Stimulated activated naive B cell treated with anti-CD40 and anti-IgM and Interleukin-4, amounts not matched to agents 10 μg/mL and 1 μg/mL and 100 μg/mL, for 72 hours (primary cell): ENCODE measurements at regions not wholly inside any gene's neighbourhood (a gene's known extent, or its start where the extent isn't known, plus 50 kb on each side); places are given as distances from the start of the nearest gene placed in this dataset.
"Not testable (repeated sequence)": the region's sequence is repeated elsewhere in the genome, so short reads cannot be mapped to it uniquely, and the experiment has no call there.

Experiments used
- ATAC-seq, 2 donors: fragments of 150-1000 bp; cut with Tn5 transposase; replicated peaks; 2 replicates each; pipeline ENCODE4 v1.10.0; 2021; ENCODE audit warnings: moderate library complexity in 1 of 2
- DNase-seq: peaks from one replicate; pipeline ENCODE4 v3.0.0; 2021
- H3K27ac Mint-ChIP-seq: one replicate; pipeline ENCODE4 v1.8.0; 2022; ENCODE audit warnings: mild to moderate bottlenecking, mixed read lengths
- H3K27me3 Mint-ChIP-seq, 2 donors: one replicate each; pipeline ENCODE4 v1.8.0; 2022; ENCODE audit warnings: mixed read lengths in 2 of 2
- H3K36me3 Mint-ChIP-seq, 2 donors: one replicate each; pipeline ENCODE4 v1.8.0; 2022; ENCODE audit warnings: mixed read lengths in 2 of 2, mild to moderate bottlenecking in 1 of 2
- H3K4me1 Mint-ChIP-seq, 2 donors: one replicate each; pipeline ENCODE4 v1.8.0; 2022; ENCODE audit warnings: mixed read lengths in 2 of 2, mild to moderate bottlenecking in 1 of 2
- H3K4me3 Mint-ChIP-seq, 2 donors: one replicate each; pipeline ENCODE4 v1.8.0; 2022; ENCODE audit warnings: mild to moderate bottlenecking in 2 of 2, mixed read lengths in 2 of 2, moderate library complexity in 1 of 2
- H3K9me3 Mint-ChIP-seq, 2 donors: one replicate each; pipeline ENCODE4 v1.8.0; 2022; ENCODE audit warnings: mixed read lengths in 2 of 2, mild to moderate bottlenecking in 1 of 2

DNA sequence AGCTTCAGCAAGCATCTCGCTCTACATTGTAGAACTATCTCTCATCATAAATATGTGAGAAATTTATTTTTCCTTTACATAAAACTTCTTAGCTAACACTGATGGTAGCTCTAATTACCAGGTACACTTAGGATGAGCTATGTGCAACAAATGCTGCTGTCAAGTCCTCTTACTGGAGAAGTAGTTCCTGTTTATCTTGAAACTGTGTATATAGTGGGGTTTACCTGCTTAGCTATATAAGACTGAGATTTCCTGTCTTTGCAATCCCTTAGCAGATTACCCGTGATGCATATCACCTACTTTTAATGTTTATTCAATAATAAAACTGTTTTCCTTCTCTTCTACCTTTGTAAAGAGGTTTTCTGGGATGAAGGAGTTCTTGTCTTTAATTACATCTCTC, 98.0 kb upstream of the USP15 start:
- DNase-seq (no peak), ATAC-seq (no peak)
- no peak overlapping the region for H3K27ac Mint-ChIP-seq
- no peak overlapping the region for H3K4me3 Mint-ChIP-seq
- no peaks in the 10 kb centered on the region for H3K9me3 Mint-ChIP-seq
- H3K4me1 Mint-ChIP-seq: no peaks in the 10 kb centered on the region
- no peaks in the 10 kb centered on the region for H3K27me3 Mint-ChIP-seq
- H3K36me3 Mint-ChIP-seq: no peaks in the 10 kb centered on the region

DNA sequence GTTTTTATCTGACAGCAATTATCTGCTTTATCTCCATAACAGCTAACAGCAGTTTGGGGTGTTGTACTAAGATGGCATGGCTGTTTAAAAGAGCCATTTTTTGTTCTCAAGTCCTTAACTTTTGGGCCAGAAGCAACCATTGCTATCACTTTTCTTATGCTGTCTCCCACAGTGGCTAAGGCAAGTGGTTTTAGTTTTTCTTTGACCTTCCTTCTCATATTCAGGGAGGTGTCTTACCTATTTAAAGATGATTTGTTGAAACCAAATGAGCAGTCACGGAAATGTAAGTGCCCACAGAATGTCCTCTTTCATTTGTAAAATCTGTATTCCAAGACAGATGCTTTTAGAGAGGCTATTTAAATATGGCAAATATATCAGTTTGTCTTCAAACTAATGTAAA, 96.8 kb upstream of the USP15 start:
- no peak for ATAC-seq
- no peaks in the 10 kb centered on the region for H3K4me1 Mint-ChIP-seq
- no peak overlapping the region for H3K27ac Mint-ChIP-seq
- no peaks in the 10 kb centered on the region for H3K36me3 Mint-ChIP-seq
- H3K27me3 Mint-ChIP-seq: no peaks in the 10 kb centered on the region
- H3K9me3 Mint-ChIP-seq: no peaks in the 10 kb centered on the region
- H3K4me3 Mint-ChIP-seq: no peak overlapping the region
- DNase-seq: no peak

DNA sequence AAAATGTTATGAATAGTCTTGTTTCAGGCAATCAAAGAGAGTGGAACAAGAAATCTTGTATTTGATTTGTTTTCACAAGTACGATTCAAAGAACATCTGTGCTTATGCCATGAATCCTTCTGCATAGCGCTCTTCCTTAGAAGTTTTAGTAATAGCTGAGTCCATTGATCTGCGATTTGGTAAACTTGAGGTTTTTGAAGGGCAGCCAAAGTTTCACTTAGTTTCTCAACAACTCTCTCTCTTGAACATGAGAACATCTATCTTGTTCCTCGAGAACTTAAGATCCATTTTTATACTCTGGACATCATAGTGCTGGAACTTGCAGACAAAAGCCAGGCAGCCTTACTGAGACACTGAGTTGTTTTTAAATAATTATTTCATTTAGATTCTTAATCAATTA, 96.2 kb upstream of the USP15 start:
- no peaks in the 10 kb centered on the region for H3K36me3 Mint-ChIP-seq

DNA sequence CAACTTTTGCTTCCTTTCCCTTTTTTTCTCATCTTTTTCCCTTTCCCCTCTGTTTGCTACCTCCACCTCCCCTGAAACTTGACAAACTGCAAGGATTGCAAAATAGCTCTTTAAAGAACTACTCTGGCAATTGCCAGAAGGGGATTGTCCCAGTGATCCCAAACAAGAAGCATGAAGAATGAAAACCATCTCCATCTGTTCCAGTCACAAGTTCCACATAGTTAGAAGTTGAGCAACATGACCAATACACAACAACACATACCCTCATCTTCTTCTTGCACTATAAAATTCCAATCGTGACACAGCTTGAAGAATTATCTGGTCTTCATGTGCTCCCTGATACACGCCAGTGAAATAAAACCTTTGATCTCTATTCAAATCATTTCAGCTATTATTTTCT, 93.7 kb upstream of the USP15 start:
- H3K27ac Mint-ChIP-seq: no peak overlapping the region
- H3K9me3 Mint-ChIP-seq: no peaks in the 10 kb centered on the region
- DNase-seq (no peak), ATAC-seq (no peak)
- H3K4me1 Mint-ChIP-seq: no peaks in the 10 kb centered on the region
- H3K4me3 Mint-ChIP-seq: no peak overlapping the region
- no peaks in the 10 kb centered on the region for H3K27me3 Mint-ChIP-seq
- no peaks in the 10 kb centered on the region for H3K36me3 Mint-ChIP-seq

More for the DNA sequence above, 96.2 kb upstream of the USP15 start:
- ATAC-seq (no peak), DNase-seq (no peak)
- Mint-ChIP-seq H3K4me1 (no peaks in the 10 kb centered on the region), H3K9me3 (no peaks in the 10 kb centered on the region), H3K27me3 (no peaks in the 10 kb centered on the region), H3K27ac (no peak overlapping the region), H3K4me3 (no peak overlapping the region)

DNA sequence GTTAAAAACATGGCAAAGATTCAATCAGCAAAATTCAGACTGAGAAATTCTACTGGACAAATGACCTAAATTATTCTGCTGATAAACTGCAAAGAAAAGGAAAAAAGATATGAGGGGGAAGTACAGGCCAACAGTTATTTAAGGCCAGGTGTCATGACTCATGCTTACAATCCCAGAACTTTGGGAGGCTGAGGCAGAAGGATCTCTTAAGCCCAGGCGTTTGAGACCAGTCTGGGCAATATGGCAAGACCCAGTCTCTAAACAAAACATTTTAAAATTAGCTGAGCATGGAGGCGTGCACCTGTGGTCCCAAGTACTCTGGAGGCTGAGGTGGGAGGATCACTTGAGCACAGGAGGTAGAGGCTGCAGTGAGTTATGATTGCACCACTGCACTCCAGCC, 91.8 kb upstream of the USP15 start:
- Mint-ChIP-seq H3K36me3 (no peaks in the 10 kb centered on the region), H3K27me3 (no peaks in the 10 kb centered on the region), H3K27ac (no peak overlapping the region), H3K4me3 (no peak overlapping the region), H3K4me1 (no peaks in the 10 kb centered on the region), H3K9me3 (no peaks in the 10 kb centered on the region)
- no peak for DNase-seq
- ATAC-seq: no peak

DNA sequence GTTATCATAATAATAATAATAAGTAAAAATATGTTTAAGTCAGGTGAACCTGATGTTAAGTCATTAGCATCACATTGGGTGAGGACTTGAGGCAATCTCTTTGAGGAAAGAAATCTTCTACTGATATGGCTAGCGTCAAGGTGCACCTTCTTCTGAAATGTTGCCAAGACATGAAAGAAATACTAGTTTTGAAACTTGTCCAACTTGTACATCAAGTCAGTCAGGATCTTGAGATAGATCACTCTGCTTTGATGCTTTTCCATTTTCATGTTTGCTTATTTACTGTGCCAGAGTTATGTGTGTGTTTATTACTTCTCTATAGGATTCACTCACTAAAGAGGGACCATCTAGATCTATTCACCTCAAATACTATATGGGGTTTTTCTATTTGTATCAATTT, 90.0 kb upstream of the USP15 start:
- DNase-seq (no peak), ATAC-seq (no peak)
- Mint-ChIP-seq H3K27me3 (no peaks in the 10 kb centered on the region), H3K4me1 (no peaks in the 10 kb centered on the region), H3K4me3 (no peak overlapping the region), H3K9me3 (no peaks in the 10 kb centered on the region), H3K36me3 (no peaks in the 10 kb centered on the region), H3K27ac (no peak overlapping the region)

DNA sequence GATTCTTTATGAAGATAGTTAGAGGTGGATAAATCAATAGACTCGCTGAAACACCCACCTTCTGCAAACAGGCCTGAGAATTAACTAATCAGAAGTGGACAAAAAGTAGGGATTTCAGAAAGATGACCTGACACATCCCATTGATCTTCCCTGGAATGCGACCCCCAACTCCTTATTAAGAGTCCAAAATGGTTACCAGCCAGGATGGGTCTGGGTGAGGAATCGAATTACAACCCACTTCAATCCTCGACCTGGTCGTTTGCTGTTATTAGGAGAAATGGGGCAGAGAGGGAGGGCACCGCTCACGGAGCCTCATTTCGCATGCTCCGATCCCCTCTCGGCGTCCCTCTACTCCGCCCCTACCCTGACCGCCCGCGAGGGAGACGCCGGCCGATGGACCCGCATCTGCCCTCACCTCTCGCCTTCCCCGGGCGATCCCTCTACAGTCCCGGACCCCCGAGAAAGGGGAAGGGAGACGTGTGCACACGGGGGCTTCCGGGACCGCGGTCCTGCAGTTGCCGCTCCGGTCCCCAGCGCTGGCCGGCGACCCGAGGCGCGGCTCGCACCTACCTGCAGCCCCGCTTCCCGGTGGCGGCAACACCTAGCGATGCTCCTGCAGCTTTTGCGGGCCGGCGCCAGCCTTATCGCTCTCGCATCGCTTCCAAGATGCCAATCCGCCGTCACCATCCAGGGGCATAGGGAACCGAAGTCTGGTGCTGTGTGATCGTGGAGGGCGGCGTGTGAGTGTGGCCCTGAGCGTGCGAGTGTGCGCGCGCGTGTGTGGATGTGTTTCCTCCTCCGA, 69.3 kb upstream of the USP15 start:
- H3K27ac Mint-ChIP-seq: peak overlapping the region; percentile 67
- peaks cover 23 to 33% of the 10 kb centered on the region in 2 donors for H3K27me3 Mint-ChIP-seq
- DNase-seq (no peak), ATAC-seq (peak in 1 of 2 donors; percentile 20)
- peaks cover 19 to 33% of the 10 kb centered on the region in 2 donors for H3K4me1 Mint-ChIP-seq
- no peaks in the 10 kb centered on the region for H3K9me3 Mint-ChIP-seq
- H3K4me3 Mint-ChIP-seq: peak overlapping the region; percentile 88
- H3K36me3 Mint-ChIP-seq: no peaks in the 10 kb centered on the region

DNA sequence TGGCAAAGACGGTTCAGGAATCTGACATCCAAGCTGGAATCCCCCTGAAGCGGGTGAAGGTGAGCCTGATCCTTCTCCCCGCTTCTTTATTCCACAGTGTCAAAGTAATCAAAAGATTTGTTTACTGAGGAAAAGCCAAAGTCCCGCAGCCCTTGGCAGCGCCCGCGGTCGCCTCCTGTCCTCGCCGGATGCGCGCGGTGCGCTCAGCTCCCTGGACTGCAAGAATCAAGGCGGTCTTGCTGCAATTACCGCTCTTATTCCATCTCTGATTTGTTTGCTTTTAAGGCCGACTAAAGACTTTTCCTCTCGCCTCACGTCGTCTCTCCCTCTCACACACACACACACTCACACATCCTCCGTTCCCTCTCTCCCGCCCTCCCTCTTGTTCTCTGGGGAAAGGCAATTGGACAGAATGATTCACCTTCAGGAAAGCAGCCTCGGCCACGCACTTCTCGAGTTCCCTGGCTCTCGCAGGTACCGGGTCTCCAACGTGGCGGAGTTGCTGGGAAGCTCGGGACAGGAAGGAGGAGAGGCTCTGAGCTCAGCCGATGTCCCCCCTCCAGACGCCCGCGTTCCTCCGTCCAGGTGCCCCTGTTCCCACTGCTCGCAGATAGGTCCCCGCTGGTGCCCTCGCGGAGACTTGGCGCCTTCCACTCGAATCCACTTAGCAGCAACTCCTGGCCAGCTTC, 68.6 kb upstream of the USP15 start:
- peak; percentile 2 for DNase-seq
- H3K4me1 Mint-ChIP-seq: peaks cover 23 to 39% of the 10 kb centered on the region in 2 donors
- H3K36me3 Mint-ChIP-seq: no peaks in the 10 kb centered on the region
- H3K9me3 Mint-ChIP-seq: no peaks in the 10 kb centered on the region
- ATAC-seq: peak in 1 of 2 donors; percentile 18
- peaks cover 23 to 33% of the 10 kb centered on the region in 2 donors for H3K27me3 Mint-ChIP-seq
- H3K4me3 Mint-ChIP-seq: peak overlapping the region; percentile 88
- H3K27ac Mint-ChIP-seq: no peak overlapping the region

DNA sequence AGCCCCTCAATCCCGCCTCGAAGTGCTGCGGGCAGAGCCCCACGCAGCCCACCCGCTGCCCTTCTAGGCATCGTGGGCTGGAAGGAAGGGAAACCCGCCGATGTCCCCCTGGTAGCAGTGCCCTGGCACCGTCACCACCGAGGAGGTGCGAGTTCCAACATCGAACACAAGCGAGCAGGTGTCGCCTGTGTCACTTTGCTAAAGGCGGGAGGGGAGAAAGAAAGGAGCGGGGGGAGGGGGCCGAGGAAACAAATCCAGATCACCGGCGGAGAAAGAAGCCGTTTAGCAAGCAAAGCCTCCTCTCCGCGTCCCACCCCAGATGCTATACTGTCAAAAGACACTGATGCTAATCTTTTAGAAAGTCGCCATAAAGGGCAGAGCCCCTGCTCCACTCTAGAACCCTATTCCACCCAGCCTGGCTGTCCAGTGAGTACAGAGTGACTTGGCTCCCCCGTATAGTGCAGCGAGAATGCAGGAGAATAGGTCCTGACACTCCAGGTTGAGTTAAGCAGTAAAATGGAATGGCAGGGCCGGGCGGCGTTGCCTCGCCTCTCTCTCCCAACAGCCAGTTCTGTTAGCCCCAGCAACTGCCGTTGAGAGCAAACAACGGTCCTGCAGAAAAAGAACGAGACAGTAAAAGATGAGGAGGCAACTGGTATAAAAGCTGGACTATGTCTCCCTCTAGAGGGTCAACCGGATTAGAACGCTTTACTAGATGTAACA, 67.9 kb upstream of the USP15 start:
- peaks cover 23 to 33% of the 10 kb centered on the region in 2 donors for H3K27me3 Mint-ChIP-seq
- no peaks in the 10 kb centered on the region for H3K9me3 Mint-ChIP-seq
- ATAC-seq: peak; percentile 92 to 94
- no peaks in the 10 kb centered on the region for H3K36me3 Mint-ChIP-seq
- peak overlapping the region; percentile 88 for H3K4me3 Mint-ChIP-seq
- peaks cover 23 to 39% of the 10 kb centered on the region in 2 donors for H3K4me1 Mint-ChIP-seq
- DNase-seq: peak; percentile 51
- H3K27ac Mint-ChIP-seq: no peak overlapping the region

DNA sequence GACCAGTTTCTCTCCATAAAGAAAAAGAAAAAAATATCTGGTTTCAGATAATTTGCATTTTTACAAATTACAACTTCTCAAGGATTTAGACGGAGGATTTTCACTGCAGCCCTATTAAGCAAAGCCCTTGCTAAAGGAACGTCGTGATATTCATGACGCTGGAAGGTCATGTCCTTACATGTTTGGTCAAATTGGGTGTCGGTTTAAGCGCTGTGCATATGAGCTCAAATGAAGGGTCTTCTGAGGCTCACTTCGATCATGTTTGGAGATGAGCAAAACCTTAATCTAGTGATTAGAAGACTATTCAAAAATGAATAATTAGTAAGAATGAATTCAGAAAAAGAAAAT, 67.3 kb upstream of the USP15 start:
- peak overlapping the region in 1 of 2 donors; percentile 88 for H3K4me3 Mint-ChIP-seq
- H3K27me3 Mint-ChIP-seq: peaks cover 23 to 33% of the 10 kb centered on the region in 2 donors
- no peaks in the 10 kb centered on the region for H3K36me3 Mint-ChIP-seq
- H3K27ac Mint-ChIP-seq: no peak overlapping the region
- ATAC-seq (peak in 1 of 2 donors; percentile 3), DNase-seq (no peak)
- H3K9me3 Mint-ChIP-seq: no peaks in the 10 kb centered on the region
- peaks cover 23 to 39% of the 10 kb centered on the region in 2 donors for H3K4me1 Mint-ChIP-seq

DNA sequence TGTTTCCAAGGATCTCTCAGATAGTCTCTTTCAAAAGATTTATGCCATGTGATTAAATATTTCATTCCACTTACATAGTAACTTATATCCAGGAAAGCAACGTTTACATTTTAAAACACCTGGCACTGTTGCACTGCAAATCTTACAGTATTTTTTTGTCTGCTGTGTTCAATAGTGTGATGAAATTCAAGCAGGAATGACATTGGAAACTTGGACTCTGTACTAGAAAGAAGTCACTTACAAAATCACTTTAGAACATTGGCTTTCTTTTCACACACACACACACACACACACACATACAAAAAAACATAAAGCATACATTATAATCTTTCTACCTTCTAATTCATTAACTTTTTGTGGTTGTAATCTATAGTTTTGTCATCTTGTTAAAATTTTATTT, 66.2 kb upstream of the USP15 start:
- peaks cover 23 to 39% of the 10 kb centered on the region in 2 donors for H3K4me1 Mint-ChIP-seq
- peaks cover 23 to 33% of the 10 kb centered on the region in 2 donors for H3K27me3 Mint-ChIP-seq
- DNase-seq: no peak
- no peak for ATAC-seq
- H3K36me3 Mint-ChIP-seq: no peaks in the 10 kb centered on the region
- H3K27ac Mint-ChIP-seq: no peak overlapping the region
- no peak overlapping the region for H3K4me3 Mint-ChIP-seq
- no peaks in the 10 kb centered on the region for H3K9me3 Mint-ChIP-seq

DNA sequence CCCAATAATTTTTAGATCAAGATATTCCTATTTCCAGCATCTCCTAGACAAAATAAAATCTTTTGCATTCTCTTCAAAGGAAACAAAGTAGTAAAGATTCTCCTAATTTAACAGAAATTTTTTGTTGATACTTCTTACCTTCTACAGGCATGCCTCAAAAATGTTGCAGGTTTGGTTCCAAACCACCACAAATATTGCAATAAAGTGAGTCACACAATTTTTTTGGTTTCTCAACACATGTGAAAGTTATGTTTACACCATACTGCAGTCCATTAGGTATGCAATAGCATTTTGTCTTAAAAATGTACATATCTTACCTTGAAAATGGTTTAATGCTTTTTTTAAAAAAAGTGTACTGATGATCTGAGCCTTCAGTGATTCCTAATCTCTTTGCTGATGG, 65.6 kb upstream of the USP15 start:
- ATAC-seq (no peak), DNase-seq (no peak)
- no peaks in the 10 kb centered on the region for H3K36me3 Mint-ChIP-seq
- H3K4me3 Mint-ChIP-seq: no peak overlapping the region
- no peaks in the 10 kb centered on the region for H3K9me3 Mint-ChIP-seq
- H3K4me1 Mint-ChIP-seq: peaks cover 23 to 39% of the 10 kb centered on the region in 2 donors
- H3K27me3 Mint-ChIP-seq: peaks cover 23 to 33% of the 10 kb centered on the region in 2 donors
- H3K27ac Mint-ChIP-seq: no peak overlapping the region

DNA sequence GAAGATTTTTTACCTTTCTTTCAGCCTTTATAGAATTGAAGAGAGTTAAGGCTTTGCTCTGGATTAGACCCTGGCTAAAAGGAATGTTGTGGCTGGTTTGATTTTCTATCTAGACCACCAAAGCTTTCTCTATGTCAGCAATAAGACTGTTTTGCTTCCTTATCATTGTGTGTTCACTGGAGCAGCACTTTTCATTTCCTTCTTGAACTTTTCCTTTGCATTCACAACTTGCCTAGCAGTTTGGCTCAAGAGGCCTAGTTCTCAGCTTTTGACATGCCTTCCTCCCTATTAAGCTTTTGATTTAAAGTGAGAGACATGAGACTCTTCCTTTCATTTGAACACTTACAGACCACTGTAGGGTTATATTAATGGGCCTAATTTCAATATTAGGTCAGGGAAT, 64.1 kb upstream of the USP15 start:
- peak in 1 of 2 donors; percentile 45 for ATAC-seq
- H3K4me1 Mint-ChIP-seq: peaks cover 14 to 27% of the 10 kb centered on the region in 2 donors
- peaks cover 0 to 9% of the 10 kb centered on the region in 2 donors for H3K9me3 Mint-ChIP-seq
- no peak overlapping the region for H3K4me3 Mint-ChIP-seq
- no peaks in the 10 kb centered on the region for H3K36me3 Mint-ChIP-seq
- no peak for DNase-seq
- H3K27me3 Mint-ChIP-seq: peaks cover 16 to 19% of the 10 kb centered on the region in 2 donors
- H3K27ac Mint-ChIP-seq: no peak overlapping the region

DNA sequence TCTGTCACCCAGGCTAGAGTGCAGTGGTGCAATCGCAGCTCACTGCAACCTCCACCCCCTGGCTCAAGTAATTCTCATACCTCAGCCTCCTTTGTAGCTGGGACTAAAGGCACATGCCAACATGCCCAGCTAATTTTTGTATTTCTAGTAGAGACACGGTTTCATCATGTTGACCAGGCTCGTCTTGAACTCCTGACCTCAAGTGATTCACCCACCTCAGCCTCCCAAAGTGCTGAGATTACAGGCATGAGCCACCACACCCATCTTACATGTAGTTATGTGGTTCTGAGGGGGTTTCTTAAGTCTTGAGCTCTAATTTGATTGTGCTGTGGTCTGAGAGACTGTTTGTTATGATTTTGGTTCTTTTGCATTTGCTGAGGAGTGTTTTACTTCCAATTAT, 57.3 kb upstream of the USP15 start:
- H3K27ac Mint-ChIP-seq, H3K4me1 Mint-ChIP-seq, DNase-seq, H3K4me3 Mint-ChIP-seq, ATAC-seq: not testable (repeated sequence)
- Mint-ChIP-seq H3K36me3 (peaks cover 8 to 15% of the 10 kb centered on the region in 2 donors), H3K9me3 (peaks cover 14 to 25% of the 10 kb centered on the region in 2 donors), H3K27me3 (peaks cover 6 to 20% of the 10 kb centered on the region in 2 donors)
